WTC11 (cell line): ENCODE measurements at regions not wholly inside any gene's neighbourhood (a gene's known extent, or its start where the extent isn't known, plus 50 kb on each side); places are given as distances from the start of the nearest gene placed in this dataset.

Source experiments
- ATAC-seq: fragments of 200-7000 bp; cut with Tn5 transposase; 2 replicates; pipeline ENCODE4 v1.10.0; 2021; ENCODE audit warnings: mild to moderate bottlenecking, moderate library complexity
- CTCF ChIA-PET: fragments of 300-600 bp; sonication (Branson Sonifier 250); formaldehyde crosslinking; loops from one replicate; lab custom pipeline; 2021; ENCODE audit warnings: antibody characterized with exemption; lab: Charles Lee
- POLR2A ChIA-PET: fragments of 350-600 bp; sonication (Branson Sonifier 250); formaldehyde crosslinking; loops from one replicate; lab custom pipeline; 2021; ENCODE audit warnings: antibody characterized with exemption; lab: Charles Lee
- DNase-seq: peaks from one replicate; pipeline ENCODE4 v3.0.0; 2021; ENCODE audit warnings: low spot score
- H3K27ac Mint-ChIP-seq: 2 replicates; pipeline ENCODE4 v1.8.0; 2021; ENCODE audit warnings: mixed read lengths
- H3K27me3 Mint-ChIP-seq: 2 replicates; pipeline ENCODE4 v1.8.0; 2021; ENCODE audit warnings: low read depth, mild to moderate bottlenecking, moderate library complexity, mixed read lengths
- H3K36me3 Mint-ChIP-seq: 2 replicates; pipeline ENCODE4 v1.8.0; 2021; ENCODE audit warnings: mixed read lengths
- H3K4me1 Mint-ChIP-seq: 2 replicates; pipeline ENCODE4 v1.8.0; 2022; ENCODE audit warnings: mixed read lengths
- H3K4me3 Mint-ChIP-seq: 2 replicates; pipeline ENCODE4 v1.8.0; 2021; ENCODE audit warnings: mild to moderate bottlenecking, moderate library complexity, mixed read lengths
- H3K9me3 Mint-ChIP-seq: 2 replicates; pipeline ENCODE4 v1.8.0; 2021; ENCODE audit warnings: mixed read lengths
- CBFB ChIP-seq: sonication (generic); formaldehyde crosslinking; IDR thresholded peaks from 2 replicates; pipeline ENCODE4 v1.8.1; 2022; ENCODE audit warnings: mild to moderate bottlenecking, low read depth, missing genetic modification reagents
- CREB1 ChIP-seq: sonication (generic); formaldehyde crosslinking; IDR thresholded peaks from 2 replicates; pipeline ENCODE4 v1.8.0; 2023; ENCODE audit warnings: mild to moderate bottlenecking, missing genetic modification reagents
- ELF4 ChIP-seq: sonication (generic); formaldehyde crosslinking; IDR thresholded peaks from 2 replicates; pipeline ENCODE4 v1.8.1; 2022; ENCODE audit warnings: low read depth, mild to moderate bottlenecking, moderate library complexity, missing genetic modification reagents
- ESRRA ChIP-seq: sonication (generic); formaldehyde crosslinking; IDR thresholded peaks from 2 replicates; pipeline ENCODE4 v1.8.1; 2022; ENCODE audit warnings: mild to moderate bottlenecking, missing genetic modification reagents, borderline replicate concordance
- ETV6 ChIP-seq: sonication (generic); formaldehyde crosslinking; IDR thresholded peaks from 2 replicates; pipeline ENCODE4 v1.8.1; 2022; ENCODE audit warnings: mild to moderate bottlenecking, missing genetic modification reagents
- FOXJ3 ChIP-seq: sonication (generic); formaldehyde crosslinking; IDR thresholded peaks from 2 replicates; pipeline ENCODE4 v1.9.0; 2021; ENCODE audit warnings: missing genetic modification reagents, mild to moderate bottlenecking, borderline replicate concordance
- GABPB1 ChIP-seq: sonication (generic); formaldehyde crosslinking; IDR thresholded peaks from 2 replicates; pipeline ENCODE4 v1.8.1; 2023; ENCODE audit warnings: mild to moderate bottlenecking, missing genetic modification reagents
- IRF2 ChIP-seq: sonication (generic); formaldehyde crosslinking; IDR thresholded peaks from 2 replicates; pipeline ENCODE4 v1.8.0; 2022; ENCODE audit warnings: low read depth, missing genetic modification reagents, borderline replicate concordance
- SMAD4 ChIP-seq: sonication (generic); formaldehyde crosslinking; IDR thresholded peaks from 2 replicates; pipeline ENCODE4 v1.8.0; 2022; ENCODE audit warnings: mild to moderate bottlenecking, missing genetic modification reagents
- ZBTB21 ChIP-seq: sonication (generic); formaldehyde crosslinking; IDR thresholded peaks from 2 replicates; pipeline ENCODE4 v1.8.1; 2023; ENCODE audit warnings: mild to moderate bottlenecking, missing genetic modification reagents, borderline replicate concordance
- ZNF219 ChIP-seq: sonication (generic); formaldehyde crosslinking; IDR thresholded peaks from 2 replicates; pipeline ENCODE4 v1.8.0; 2023; ENCODE audit warnings: missing genetic modification reagents, mild to moderate bottlenecking, borderline replicate concordance
- TF ChIP-seq, protein P1 (sequence below): sonication (generic); formaldehyde crosslinking; IDR thresholded peaks from 2 replicates; pipeline ENCODE4 v1.8.1; 2022; ENCODE audit warnings: mild to moderate bottlenecking, moderate library complexity, missing genetic modification reagents
- TF ChIP-seq, protein P2 (sequence below): sonication (generic); formaldehyde crosslinking; IDR thresholded peaks from 2 replicates; pipeline ENCODE4 v1.8.0; 2022; ENCODE audit warnings: mild to moderate bottlenecking, missing genetic modification reagents
- TF ChIP-seq, protein P3 (sequence below): sonication (generic); formaldehyde crosslinking; conservative IDR thresholded peaks from 2 replicates; pipeline ENCODE4 v1.8.1; 2022; ENCODE audit warnings: mild to moderate bottlenecking, missing genetic modification reagents
- TF ChIP-seq, protein P4 (sequence below): sonication (generic); formaldehyde crosslinking; IDR thresholded peaks from 2 replicates; pipeline ENCODE4 v1.8.0; 2023; ENCODE audit warnings: missing genetic modification reagents, mild to moderate bottlenecking, borderline replicate concordance
- TF ChIP-seq, protein P5 (sequence below): sonication (generic); formaldehyde crosslinking; IDR thresholded peaks from 2 replicates; pipeline ENCODE4 v1.8.0; 2022; ENCODE audit warnings: mild to moderate bottlenecking, missing genetic modification reagents
- TF ChIP-seq, protein P6 (sequence below): sonication (generic); formaldehyde crosslinking; IDR thresholded peaks from 2 replicates; pipeline ENCODE4 v1.8.0; 2023; ENCODE audit warnings: missing genetic modification reagents
- TF ChIP-seq, protein P7 (sequence below): sonication (generic); formaldehyde crosslinking; IDR thresholded peaks from 2 replicates; pipeline ENCODE4 v1.8.1; 2023; ENCODE audit warnings: mild to moderate bottlenecking, missing genetic modification reagents, borderline replicate concordance

DNA sequence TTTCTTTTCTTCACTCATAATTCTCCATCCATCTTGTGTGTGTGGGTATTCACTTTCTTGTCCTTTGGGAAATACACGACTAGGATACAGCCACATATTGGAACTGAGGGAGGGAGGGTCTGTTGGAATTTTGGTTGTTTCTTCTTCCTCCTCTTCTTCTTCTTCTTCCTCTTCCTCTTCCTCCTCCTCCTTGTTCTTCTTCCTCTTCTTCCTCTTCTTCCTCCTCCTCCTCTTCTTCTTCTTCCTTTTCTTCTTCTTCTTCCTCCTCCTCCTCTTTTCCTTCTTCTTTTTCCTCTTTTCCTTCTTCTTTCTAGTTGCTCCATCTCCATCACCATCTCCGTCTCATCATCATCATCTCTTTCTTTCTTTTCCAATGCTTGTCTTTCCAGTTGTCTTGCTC lies 1307.3 kb upstream of the ZEB2 start (continued):
- TF ChIP-seq, protein P1, sequence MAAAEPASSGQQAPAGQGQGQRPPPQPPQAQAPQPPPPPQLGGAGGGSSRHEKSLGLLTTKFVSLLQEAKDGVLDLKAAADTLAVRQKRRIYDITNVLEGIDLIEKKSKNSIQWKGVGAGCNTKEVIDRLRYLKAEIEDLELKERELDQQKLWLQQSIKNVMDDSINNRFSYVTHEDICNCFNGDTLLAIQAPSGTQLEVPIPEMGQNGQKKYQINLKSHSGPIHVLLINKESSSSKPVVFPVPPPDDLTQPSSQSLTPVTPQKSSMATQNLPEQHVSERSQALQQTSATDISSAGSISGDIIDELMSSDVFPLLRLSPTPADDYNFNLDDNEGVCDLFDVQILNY (CRISPR knock-in tag) = no peak
- TF ChIP-seq, protein P2, sequence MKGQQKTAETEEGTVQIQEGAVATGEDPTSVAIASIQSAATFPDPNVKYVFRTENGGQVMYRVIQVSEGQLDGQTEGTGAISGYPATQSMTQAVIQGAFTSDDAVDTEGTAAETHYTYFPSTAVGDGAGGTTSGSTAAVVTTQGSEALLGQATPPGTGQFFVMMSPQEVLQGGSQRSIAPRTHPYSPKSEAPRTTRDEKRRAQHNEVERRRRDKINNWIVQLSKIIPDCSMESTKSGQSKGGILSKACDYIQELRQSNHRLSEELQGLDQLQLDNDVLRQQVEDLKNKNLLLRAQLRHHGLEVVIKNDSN = no peak
- TF ChIP-seq ESRRA (CRISPR knock-in tag) (no peak), CBFB (CRISPR knock-in tag) (no peak), GABPB1 (CRISPR knock-in tag) (no peak), IRF2 (CRISPR knock-in tag) (no peak), ETV6 (no peak)
- TF ChIP-seq, protein P3, sequence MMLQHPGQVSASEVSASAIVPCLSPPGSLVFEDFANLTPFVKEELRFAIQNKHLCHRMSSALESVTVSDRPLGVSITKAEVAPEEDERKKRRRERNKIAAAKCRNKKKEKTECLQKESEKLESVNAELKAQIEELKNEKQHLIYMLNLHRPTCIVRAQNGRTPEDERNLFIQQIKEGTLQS (CRISPR knock-in tag) = no peak
- TF ChIP-seq, protein P4, sequence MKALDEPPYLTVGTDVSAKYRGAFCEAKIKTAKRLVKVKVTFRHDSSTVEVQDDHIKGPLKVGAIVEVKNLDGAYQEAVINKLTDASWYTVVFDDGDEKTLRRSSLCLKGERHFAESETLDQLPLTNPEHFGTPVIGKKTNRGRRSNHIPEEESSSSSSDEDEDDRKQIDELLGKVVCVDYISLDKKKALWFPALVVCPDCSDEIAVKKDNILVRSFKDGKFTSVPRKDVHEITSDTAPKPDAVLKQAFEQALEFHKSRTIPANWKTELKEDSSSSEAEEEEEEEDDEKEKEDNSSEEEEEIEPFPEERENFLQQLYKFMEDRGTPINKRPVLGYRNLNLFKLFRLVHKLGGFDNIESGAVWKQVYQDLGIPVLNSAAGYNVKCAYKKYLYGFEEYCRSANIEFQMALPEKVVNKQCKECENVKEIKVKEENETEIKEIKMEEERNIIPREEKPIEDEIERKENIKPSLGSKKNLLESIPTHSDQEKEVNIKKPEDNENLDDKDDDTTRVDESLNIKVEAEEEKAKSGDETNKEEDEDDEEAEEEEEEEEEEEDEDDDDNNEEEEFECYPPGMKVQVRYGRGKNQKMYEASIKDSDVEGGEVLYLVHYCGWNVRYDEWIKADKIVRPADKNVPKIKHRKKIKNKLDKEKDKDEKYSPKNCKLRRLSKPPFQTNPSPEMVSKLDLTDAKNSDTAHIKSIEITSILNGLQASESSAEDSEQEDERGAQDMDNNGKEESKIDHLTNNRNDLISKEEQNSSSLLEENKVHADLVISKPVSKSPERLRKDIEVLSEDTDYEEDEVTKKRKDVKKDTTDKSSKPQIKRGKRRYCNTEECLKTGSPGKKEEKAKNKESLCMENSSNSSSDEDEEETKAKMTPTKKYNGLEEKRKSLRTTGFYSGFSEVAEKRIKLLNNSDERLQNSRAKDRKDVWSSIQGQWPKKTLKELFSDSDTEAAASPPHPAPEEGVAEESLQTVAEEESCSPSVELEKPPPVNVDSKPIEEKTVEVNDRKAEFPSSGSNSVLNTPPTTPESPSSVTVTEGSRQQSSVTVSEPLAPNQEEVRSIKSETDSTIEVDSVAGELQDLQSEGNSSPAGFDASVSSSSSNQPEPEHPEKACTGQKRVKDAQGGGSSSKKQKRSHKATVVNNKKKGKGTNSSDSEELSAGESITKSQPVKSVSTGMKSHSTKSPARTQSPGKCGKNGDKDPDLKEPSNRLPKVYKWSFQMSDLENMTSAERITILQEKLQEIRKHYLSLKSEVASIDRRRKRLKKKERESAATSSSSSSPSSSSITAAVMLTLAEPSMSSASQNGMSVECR = no peak

DNA sequence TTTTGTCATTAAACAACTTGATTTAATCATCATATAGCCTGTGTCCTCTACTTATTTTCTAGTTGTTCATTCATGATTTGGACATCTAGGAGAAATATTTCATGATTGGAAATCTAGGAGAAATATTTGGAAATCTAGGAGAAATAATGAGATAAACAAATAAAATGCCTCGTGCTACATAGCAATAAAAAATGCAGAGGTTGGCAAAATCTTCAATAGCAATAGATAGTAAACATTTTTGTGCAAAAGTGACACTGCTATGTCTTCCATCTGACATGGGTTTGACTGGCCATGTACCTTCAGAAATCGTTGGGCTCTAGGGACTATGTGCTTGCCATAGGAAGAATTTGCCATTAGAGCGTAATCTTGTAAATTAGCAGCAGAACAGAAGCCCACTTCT lies 1304.5 kb upstream of the ZEB2 start:
- CTCF ChIA-PET = no interaction called here
- Mint-ChIP-seq H3K27ac (no peak overlapping the region), H3K4me1 (peaks cover 21% of the 10 kb centered on the region), H3K9me3 (peaks cover 16% of the 10 kb centered on the region; the same call in 1 of the 2 replicates), H3K4me3 (no peak overlapping the region), H3K36me3 (no peaks in the 10 kb centered on the region), H3K27me3 (no peaks in the 10 kb centered on the region)
- DNase-seq (no peak), ATAC-seq (no peak)
- POLR2A ChIA-PET = no interaction called here
- TF ChIP-seq, protein P5, sequence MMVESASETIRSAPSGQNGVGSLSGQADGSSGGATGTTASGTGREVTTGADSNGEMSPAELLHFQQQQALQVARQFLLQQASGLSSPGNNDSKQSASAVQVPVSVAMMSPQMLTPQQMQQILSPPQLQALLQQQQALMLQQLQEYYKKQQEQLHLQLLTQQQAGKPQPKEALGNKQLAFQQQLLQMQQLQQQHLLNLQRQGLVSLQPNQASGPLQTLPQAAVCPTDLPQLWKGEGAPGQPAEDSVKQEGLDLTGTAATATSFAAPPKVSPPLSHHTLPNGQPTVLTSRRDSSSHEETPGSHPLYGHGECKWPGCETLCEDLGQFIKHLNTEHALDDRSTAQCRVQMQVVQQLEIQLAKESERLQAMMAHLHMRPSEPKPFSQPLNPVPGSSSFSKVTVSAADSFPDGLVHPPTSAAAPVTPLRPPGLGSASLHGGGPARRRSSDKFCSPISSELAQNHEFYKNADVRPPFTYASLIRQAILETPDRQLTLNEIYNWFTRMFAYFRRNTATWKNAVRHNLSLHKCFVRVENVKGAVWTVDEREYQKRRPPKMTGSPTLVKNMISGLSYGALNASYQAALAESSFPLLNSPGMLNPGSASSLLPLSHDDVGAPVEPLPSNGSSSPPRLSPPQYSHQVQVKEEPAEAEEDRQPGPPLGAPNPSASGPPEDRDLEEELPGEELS (CRISPR knock-in tag) = no peak
- TF ChIP-seq, protein P6, sequence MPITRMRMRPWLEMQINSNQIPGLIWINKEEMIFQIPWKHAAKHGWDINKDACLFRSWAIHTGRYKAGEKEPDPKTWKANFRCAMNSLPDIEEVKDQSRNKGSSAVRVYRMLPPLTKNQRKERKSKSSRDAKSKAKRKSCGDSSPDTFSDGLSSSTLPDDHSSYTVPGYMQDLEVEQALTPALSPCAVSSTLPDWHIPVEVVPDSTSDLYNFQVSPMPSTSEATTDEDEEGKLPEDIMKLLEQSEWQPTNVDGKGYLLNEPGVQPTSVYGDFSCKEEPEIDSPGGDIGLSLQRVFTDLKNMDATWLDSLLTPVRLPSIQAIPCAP (CRISPR knock-in tag) = no peak
- TF ChIP-seq CREB1 (CRISPR knock-in tag) (no peak), ELF4 (CRISPR knock-in tag) (no peak), ZNF219 (CRISPR knock-in tag) (no peak), FOXJ3 (CRISPR knock-in tag) (no peak), SMAD4 (no peak), ZBTB21 (CRISPR knock-in tag) (no peak)
- TF ChIP-seq, protein P7, sequence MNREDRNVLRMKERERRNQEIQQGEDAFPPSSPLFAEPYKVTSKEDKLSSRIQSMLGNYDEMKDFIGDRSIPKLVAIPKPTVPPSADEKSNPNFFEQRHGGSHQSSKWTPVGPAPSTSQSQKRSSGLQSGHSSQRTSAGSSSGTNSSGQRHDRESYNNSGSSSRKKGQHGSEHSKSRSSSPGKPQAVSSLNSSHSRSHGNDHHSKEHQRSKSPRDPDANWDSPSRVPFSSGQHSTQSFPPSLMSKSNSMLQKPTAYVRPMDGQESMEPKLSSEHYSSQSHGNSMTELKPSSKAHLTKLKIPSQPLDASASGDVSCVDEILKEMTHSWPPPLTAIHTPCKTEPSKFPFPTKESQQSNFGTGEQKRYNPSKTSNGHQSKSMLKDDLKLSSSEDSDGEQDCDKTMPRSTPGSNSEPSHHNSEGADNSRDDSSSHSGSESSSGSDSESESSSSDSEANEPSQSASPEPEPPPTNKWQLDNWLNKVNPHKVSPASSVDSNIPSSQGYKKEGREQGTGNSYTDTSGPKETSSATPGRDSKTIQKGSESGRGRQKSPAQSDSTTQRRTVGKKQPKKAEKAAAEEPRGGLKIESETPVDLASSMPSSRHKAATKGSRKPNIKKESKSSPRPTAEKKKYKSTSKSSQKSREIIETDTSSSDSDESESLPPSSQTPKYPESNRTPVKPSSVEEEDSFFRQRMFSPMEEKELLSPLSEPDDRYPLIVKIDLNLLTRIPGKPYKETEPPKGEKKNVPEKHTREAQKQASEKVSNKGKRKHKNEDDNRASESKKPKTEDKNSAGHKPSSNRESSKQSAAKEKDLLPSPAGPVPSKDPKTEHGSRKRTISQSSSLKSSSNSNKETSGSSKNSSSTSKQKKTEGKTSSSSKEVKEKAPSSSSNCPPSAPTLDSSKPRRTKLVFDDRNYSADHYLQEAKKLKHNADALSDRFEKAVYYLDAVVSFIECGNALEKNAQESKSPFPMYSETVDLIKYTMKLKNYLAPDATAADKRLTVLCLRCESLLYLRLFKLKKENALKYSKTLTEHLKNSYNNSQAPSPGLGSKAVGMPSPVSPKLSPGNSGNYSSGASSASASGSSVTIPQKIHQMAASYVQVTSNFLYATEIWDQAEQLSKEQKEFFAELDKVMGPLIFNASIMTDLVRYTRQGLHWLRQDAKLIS = no peak
- TF ChIP-seq, protein P2 = no peak
